ENCODE measurements at regions not wholly inside any gene's neighbourhood (a gene's known extent, or its start where the extent isn't known, plus 50 kb on each side); places are given as distances from the start of the nearest gene placed in this dataset.

DNA sequence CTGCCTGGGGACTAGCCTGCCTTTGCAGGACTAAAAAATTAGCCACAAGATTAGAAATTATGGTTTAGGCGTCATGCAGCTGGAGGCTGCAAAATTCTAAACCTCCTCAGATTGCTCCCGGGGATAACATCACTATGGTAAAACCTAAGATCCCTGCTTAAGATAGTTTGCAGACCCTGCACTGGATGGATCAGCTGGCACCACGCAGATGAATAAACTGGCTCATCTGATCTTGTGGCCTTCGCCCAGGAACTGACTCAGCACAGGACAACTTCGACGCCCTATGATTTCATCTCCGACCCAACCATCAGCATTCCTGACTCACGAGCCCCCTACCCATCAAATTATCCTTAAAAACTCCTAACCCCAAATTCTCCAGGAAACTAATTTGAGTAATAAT lies 482.4 kb downstream of the SPRY1 start:
- TF ChIP-seq ZNF274 (IDR thresholded peaks at IDR 0.05; ENCODE audit: low read depth, low read length) = no peak
- H3K4me3 ChIP-seq (ENCODE audit: low read length) = no peak overlapping the region

DNA sequence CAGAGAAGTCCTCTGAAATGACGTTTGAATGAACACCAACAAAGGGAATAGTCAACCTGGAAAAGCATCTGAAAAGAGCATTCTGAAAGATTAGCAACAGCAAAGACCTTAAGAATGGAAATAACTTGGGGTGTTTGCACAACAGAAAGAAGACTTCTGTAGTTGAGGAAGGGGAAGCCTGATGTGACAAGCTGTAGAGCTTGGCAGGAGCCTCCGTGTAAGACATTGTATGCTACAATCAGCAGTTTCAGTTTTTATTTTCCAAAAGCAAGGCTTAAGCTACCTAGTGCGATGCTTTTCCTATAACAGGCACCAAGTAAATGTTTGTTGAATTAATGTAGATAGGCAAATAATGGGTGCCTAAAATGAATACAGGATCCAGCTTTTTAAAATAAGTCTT lies 484.0 kb downstream of the SPRY1 start:
- no peak for TF ChIP-seq ZNF274 (IDR thresholded peaks at IDR 0.05; ENCODE audit: low read depth, low read length)

DNA sequence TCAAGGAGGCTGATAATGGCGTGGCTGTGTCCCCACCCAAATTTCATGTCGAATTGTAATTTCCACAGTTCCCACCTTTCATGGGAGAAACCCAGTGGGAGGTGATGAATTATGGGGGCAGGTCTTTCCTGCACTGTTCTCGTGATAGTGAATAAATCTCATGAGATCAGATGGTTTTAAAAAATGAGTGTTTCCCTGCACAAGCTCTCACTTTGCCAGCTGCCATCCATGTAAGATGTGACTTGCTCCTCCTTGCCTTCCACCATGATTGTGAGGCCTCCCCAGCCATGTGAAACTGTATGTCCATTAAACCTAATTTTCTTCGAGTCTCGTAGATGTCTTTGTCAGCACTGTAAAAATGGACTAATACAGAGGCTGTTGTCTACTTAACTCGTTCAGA lies 488.3 kb downstream of the SPRY1 start:
- no peak for TF ChIP-seq ZNF274 (IDR thresholded peaks at IDR 0.05; ENCODE audit: low read depth, low read length)
- no peak overlapping the region for H3K4me3 ChIP-seq (ENCODE audit: low read length)

More for the DNA sequence above, 484.0 kb downstream of the SPRY1 start:
- no peak overlapping the region for H3K4me3 ChIP-seq (ENCODE audit: low read length)

DNA sequence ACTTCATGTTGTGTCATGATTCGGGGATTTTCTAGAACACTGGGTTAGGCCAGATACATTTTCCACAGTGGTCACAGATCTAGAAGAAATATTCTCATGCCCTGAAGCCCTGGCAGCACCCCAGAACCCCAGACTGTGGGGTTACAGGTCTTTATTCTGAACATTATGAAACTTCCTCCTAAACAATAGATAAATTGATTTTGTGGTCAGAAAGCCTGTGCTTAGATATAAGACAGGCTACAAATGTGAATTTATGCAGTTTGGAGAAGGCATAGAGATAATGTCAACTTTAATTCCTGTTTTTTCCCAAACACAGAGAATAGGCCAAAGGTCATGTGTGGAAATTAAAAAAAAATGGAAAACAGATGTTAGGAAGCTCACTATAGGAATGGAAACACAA lies 492.9 kb downstream of the SPRY1 start:
- TF ChIP-seq ZNF274 (IDR thresholded peaks at IDR 0.05; ENCODE audit: low read depth, low read length) = no peak
- H3K4me3 ChIP-seq (ENCODE audit: low read length) = no peak overlapping the region

DNA sequence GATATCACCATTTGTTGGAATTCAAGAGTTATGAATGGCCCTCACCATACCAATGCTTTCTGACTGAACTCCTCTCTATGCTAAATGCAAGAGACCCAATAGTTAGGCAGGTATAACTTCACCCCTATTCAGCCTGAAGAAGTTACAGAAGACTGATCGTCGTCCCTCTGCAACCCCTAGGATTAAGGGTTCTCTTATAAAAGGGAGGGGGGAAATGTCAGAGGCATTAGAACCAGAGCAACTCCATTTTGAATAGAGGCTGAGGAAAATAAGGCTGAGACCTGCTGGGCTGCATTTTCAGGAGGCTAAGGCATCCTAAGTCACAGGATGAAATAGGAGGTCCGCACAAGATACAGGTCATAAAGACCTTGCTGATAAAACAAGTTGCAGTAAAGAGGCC lies 494.3 kb downstream of the SPRY1 start:
- TF ChIP-seq ZNF274 (IDR thresholded peaks at IDR 0.05; ENCODE audit: low read depth, low read length) = no peak
- no peak overlapping the region for H3K4me3 ChIP-seq (ENCODE audit: low read length)

DNA sequence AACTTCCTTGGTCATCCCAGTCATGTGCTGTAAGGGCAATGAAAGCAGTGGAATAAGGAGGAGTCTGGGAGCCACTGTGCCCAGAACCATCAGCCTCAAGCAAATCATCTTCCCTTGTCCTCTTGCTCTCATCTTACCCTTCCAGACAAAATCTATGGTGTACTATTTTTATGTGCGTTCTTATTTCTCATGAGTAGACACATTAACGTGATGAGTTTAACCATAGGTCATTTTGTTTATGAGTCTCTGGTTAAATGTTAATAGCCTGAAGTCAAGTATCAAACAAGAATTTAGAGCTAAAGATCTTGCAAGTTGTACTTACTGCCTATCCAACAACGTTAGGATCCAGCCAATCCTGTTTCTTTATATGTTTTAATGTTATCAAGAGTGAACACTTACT lies 495.3 kb downstream of the SPRY1 start:
- no peak for TF ChIP-seq ZNF274 (IDR thresholded peaks at IDR 0.05; ENCODE audit: low read depth, low read length)
- no peak overlapping the region for H3K4me3 ChIP-seq (ENCODE audit: low read length)

DNA sequence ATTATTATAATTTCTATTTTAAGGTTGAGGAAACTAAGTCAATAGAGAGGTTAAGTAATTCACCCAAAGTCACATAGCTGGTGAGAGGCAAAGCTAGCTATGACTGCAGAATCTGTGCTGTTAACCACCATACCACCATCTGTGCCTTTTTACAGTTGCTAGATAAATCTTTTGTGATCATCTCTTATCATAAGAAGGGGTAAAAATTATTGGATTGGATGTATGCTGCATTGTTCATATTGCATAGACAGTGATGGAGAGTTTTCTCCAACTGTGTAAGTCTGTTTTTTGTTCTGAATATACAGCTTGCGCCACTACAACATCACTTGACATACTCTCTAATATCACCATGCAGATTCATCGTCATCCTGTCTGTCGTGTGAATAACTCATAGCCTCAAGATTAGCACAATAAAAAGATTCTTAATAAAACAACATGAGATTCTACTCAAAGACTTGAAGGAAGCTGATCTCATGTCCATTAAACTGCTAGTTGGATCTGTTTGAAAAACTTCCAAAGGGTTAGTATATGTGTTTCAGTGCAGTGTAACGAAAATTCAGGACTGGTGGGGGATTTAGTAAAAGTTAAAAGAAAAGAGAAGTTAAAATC lies 495.9 kb downstream of the SPRY1 start:
- H3K4me3 ChIP-seq (ENCODE audit: low read length) = no peak overlapping the region
- no peak for TF ChIP-seq ZNF274 (IDR thresholded peaks at IDR 0.05; ENCODE audit: low read depth, low read length)

DNA sequence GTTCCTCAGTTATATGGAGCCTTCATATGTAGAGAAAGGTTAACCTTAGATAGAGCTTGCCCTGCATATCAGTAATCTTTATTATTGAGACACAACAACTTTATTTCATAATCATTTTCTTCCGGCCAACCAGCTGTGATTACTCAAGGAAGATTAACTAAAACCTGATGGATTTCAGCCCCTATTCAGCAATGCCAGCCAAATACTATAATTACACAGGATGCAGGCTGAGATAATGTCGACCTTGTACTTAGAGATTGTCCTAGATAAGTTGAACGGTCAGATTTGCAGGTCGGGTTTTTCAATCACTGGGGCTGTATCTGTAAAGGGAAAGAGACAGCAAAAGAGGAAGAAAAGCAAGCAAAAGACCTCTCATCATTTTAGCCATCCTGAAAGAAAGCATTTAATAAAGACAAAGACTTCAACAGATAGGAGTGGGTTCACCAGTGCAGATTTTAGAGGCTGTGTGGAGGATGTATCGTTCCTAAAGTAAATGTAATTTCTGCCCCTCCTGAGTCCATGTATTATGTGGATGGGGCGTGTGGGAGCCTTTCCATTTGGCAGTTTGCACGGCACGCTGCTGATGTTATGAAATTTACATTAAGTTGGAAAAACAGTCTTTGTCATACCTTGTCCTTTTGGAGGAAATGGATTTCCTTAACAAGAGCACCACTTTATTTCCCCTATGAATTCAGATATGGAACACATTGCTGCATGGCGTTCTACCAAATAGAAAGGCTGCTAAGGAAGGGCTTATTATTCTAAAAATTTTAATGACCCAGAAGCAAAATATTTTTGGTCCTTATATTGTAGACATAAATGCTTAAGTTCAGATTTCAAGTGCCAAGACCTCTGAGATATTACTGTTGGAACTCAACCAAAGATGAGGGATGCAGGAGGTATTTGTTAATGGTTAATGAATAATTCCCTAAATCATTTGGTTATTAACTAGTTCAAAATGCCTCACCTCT lies 496.7 kb downstream of the SPRY1 start:
- no peak overlapping the region for H3K4me3 ChIP-seq (ENCODE audit: low read length)
- no peak for TF ChIP-seq ZNF274 (IDR thresholded peaks at IDR 0.05; ENCODE audit: low read depth, low read length)

DNA sequence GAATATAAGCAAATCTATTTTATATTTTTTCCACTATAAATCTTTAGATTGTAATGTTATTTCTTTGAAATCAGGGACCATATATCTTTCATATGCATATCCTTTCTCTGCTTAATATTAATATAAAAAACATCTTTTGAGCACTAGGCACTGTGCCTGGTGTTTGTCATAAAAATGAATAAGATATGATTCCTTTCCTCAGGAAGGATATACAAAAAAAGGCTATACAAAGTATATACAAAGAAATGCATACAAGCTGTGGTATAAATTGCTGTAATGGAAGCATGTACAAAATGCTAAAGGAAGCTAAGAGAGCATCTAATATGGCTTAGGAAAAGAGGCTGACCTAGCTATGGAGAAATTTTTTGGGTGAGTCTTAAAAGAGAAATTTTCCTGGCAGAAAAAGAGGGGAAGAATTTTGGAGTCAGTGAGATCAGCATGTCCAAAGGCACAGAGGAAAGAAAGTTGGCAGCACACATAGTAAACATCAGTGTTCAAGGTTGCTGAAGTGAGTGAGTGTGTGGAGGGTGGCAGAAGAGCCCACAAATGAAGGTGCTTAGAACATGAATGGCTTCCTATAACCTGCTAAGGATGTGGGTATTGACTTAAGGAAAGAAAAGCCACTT lies 500.0 kb downstream of the SPRY1 start:
- no peak for TF ChIP-seq ZNF274 (IDR thresholded peaks at IDR 0.05; ENCODE audit: low read depth, low read length)

DNA sequence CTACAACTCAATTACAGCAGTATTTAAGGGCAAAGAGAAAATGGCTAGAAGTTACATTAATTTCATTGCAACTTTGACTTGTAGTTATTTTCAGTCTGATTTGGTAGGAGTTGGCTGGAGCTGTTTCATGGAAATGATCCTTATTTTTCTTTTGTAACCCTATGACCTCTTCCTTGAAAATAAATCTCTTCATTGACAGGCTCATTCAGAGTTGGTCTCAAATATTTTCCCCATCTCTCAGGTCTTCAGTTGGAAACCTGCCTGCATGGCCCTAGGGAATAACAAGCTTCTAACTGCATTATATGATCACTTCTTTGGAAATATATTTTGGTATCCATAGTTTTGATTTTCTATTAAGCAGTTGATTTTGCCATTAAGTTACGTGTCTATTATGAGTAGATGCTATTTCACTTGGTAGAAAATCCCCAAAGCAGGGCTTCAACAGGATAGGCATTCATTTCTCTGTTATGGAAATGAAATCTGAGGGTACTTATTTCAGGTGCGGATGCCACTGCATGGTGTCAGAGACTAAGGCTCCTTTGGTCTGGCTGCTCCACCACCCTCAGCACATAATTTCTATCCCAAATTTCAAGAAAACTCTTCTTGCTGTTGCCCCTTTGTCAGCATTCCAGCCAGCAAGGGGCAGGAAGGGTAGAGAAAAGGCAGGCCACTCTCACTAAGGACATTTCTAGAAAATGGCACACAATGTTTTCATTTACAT lies 502.5 kb downstream of the SPRY1 start:
- no peak overlapping the region for H3K4me3 ChIP-seq (ENCODE audit: low read length)
- TF ChIP-seq ZNF274 (IDR thresholded peaks at IDR 0.05; ENCODE audit: low read depth, low read length) = no peak

More for the DNA sequence above, 500.0 kb downstream of the SPRY1 start:
- H3K4me3 ChIP-seq (ENCODE audit: low read length) = no peak overlapping the region

DNA sequence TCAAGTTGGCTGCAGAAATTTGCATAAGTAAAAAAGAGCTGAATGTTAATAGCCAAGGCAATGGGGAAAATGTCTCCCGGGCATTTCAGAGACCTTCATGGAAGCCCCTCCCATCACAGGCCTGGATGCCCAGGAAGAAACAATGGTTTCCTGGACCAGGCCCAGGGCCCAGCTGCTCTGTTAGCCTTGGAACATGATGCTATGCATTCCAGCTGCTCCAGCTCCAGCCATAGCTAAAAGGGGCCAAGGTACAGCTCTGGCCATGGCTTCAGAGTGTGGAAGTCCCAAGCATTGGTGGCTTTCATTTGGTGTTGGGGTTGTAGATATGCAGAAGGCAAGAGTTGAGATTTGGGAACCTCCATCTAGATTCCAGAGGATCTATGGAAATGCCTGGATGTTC lies 508.3 kb downstream of the SPRY1 start:
- no peak overlapping the region for H3K4me3 ChIP-seq (ENCODE audit: low read length)
- no peak for TF ChIP-seq ZNF274 (IDR thresholded peaks at IDR 0.05; ENCODE audit: low read depth, low read length)

DNA sequence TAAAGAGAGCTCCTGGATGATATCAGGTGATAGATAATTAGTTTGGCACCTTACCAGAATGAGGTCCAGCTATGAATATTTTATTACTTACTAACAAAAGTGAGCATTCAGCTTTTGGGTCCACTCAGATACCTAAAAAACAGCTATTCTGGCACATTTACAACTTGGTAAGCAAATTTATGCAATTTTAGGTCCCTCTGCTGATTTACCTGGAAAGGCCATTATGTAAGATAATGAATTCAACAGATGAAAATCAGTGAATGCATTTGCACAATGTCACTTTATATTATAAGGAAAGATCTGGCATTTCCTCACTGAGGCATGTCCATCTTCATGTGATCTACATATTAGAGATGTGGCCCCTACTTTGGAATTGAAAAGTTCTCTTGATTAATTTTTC lies 517.0 kb downstream of the SPRY1 start:
- no peak for TF ChIP-seq ZNF274 (IDR thresholded peaks at IDR 0.05; ENCODE audit: low read depth, low read length)

DNA sequence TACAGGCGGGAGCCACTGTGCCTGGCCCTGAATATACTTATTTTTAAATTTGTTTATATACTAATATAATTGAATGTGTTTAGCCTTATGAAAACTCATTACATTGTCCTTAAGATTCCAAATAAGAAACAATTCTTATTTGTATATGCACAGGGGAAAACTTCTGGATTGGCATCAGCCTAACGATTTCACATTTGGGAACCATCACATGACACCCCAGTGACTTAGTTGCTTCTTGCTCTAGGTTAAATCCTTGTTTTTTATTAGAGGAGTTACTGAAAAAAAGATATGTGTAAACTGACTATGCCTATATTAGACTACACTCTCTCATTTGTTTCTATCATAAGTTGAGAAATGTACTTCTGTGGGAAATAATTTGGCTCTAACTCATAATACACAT lies 520.2 kb downstream of the SPRY1 start:
- H3K4me3 ChIP-seq (ENCODE audit: low read length) = no peak overlapping the region
- TF ChIP-seq ZNF274 (IDR thresholded peaks at IDR 0.05; ENCODE audit: low read depth, low read length) = no peak

More for the DNA sequence above, 517.0 kb downstream of the SPRY1 start:
- no peak overlapping the region for H3K4me3 ChIP-seq (ENCODE audit: low read length)

DNA sequence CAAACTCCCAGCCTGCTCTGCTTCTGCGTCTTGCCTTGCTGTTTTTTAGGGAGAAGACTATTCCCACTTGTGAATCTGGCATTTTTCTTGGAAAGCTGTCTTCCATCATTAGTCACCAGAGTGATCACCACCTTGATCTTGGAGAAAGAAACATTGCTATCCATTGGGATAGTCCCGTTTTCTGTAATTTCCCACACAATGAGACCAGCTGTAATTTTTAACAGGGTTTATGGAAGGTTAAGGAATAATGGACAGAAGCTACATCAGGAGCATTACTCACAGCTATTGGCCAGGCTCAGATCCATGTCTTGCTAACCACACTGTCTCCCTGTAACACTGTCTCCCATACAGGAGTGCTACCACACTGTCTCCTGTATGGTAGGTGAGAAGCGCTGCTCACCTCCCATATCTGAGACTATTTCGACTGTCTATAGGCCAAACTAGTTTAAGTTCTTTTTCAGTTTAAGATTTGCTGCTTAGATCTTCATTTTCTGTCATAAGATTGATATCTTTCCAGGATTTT lies 523.0 kb downstream of the SPRY1 start:
- TF ChIP-seq ZNF274 (IDR thresholded peaks at IDR 0.05; ENCODE audit: low read depth, low read length) = no peak
- H3K4me3 ChIP-seq (ENCODE audit: low read length) = no peak overlapping the region

Measured in GM08714 (cell line).